Type B pancreatic cell (in vitro differentiated cells): ENCODE measurements at regions not wholly inside any gene's neighbourhood (a gene's known extent, or its start where the extent isn't known, plus 50 kb on each side); places are given as distances from the start of the nearest gene placed in this dataset.

ENCODE experiments used
- DNase-seq: peaks from one replicate; pipeline ENCODE4 v3.0.0; 2021; ENCODE audit warnings: mixed read lengths; ENCODE audit not compliant: unreplicated experiment; ENCODE audit errors: extremely low spot score
- H3K27ac Mint-ChIP-seq: 2 replicates; pipeline ENCODE4 v1.8.0; 2021; ENCODE audit warnings: mild to moderate bottlenecking, mixed read lengths
- H3K27me3 Mint-ChIP-seq: 2 replicates; pipeline ENCODE4 v1.8.0; 2021; ENCODE audit warnings: mixed read lengths
- H3K36me3 Mint-ChIP-seq: 2 replicates; pipeline ENCODE4 v1.8.0; 2021; ENCODE audit warnings: mixed read lengths
- H3K4me1 Mint-ChIP-seq: one replicate; pipeline ENCODE4 v1.8.0; 2021; ENCODE audit warnings: mixed read lengths; ENCODE audit not compliant: unreplicated experiment
- H3K4me3 Mint-ChIP-seq: 2 replicates; pipeline ENCODE4 v1.8.0; 2021; ENCODE audit warnings: mild to moderate bottlenecking, mixed read lengths
- H3K9me3 Mint-ChIP-seq: 2 replicates; pipeline ENCODE4 v1.8.0; 2021; ENCODE audit warnings: mixed read lengths
- TF ChIP-seq, protein P1 (sequence below): fragments of 200-600 bp; sonication (generic); conservative IDR thresholded peaks from 2 replicates; pipeline ENCODE4 v1.5.0; 2021; ENCODE audit warnings: antibody characterized with exemption, mild to moderate bottlenecking

GRCh38 chr18:60732143-60732542 is 359.6 kb upstream of the MC4R start:
- Mint-ChIP-seq H3K36me3 (no peaks in the 10 kb centered on the region), H3K9me3 (peaks cover 5% of the 10 kb centered on the region), H3K4me3 (no peak overlapping the region), H3K27me3 (no peaks in the 10 kb centered on the region), H3K27ac (no peak overlapping the region), H3K4me1 (no peaks in the 10 kb centered on the region)
- no peak for DNase-seq
- TF ChIP-seq, protein P1, sequence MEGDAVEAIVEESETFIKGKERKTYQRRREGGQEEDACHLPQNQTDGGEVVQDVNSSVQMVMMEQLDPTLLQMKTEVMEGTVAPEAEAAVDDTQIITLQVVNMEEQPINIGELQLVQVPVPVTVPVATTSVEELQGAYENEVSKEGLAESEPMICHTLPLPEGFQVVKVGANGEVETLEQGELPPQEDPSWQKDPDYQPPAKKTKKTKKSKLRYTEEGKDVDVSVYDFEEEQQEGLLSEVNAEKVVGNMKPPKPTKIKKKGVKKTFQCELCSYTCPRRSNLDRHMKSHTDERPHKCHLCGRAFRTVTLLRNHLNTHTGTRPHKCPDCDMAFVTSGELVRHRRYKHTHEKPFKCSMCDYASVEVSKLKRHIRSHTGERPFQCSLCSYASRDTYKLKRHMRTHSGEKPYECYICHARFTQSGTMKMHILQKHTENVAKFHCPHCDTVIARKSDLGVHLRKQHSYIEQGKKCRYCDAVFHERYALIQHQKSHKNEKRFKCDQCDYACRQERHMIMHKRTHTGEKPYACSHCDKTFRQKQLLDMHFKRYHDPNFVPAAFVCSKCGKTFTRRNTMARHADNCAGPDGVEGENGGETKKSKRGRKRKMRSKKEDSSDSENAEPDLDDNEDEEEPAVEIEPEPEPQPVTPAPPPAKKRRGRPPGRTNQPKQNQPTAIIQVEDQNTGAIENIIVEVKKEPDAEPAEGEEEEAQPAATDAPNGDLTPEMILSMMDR = no peak

GRCh38 chr18:60739212-60739611 is 366.6 kb upstream of the MC4R start:
- Mint-ChIP-seq H3K9me3 (no peaks in the 10 kb centered on the region), H3K27me3 (no peaks in the 10 kb centered on the region), H3K27ac (no peak overlapping the region), H3K4me3 (no peak overlapping the region), H3K4me1 (no peaks in the 10 kb centered on the region), H3K36me3 (no peaks in the 10 kb centered on the region)
- TF ChIP-seq, protein P1 = no peak
- DNase-seq = no peak

GRCh38 chr18:60740313-60740712 is 367.7 kb upstream of the MC4R start:
- H3K27me3 Mint-ChIP-seq = no peaks in the 10 kb centered on the region
- TF ChIP-seq, protein P1 = no peak
- H3K4me1 Mint-ChIP-seq = no peaks in the 10 kb centered on the region
- no peak overlapping the region for H3K27ac Mint-ChIP-seq
- no peaks in the 10 kb centered on the region for H3K9me3 Mint-ChIP-seq
- no peaks in the 10 kb centered on the region for H3K36me3 Mint-ChIP-seq
- H3K4me3 Mint-ChIP-seq = no peak overlapping the region
- DNase-seq = no peak

GRCh38 chr18:60746491-60746890 is 373.9 kb upstream of the MC4R start:
- H3K27me3 Mint-ChIP-seq = no peaks in the 10 kb centered on the region
- no peaks in the 10 kb centered on the region for H3K36me3 Mint-ChIP-seq
- H3K9me3 Mint-ChIP-seq = no peaks in the 10 kb centered on the region
- TF ChIP-seq, protein P1 = no peak
- H3K4me1 Mint-ChIP-seq = no peaks in the 10 kb centered on the region
- H3K4me3 Mint-ChIP-seq = no peak overlapping the region
- DNase-seq = no peak
- H3K27ac Mint-ChIP-seq = no peak overlapping the region

DNA sequence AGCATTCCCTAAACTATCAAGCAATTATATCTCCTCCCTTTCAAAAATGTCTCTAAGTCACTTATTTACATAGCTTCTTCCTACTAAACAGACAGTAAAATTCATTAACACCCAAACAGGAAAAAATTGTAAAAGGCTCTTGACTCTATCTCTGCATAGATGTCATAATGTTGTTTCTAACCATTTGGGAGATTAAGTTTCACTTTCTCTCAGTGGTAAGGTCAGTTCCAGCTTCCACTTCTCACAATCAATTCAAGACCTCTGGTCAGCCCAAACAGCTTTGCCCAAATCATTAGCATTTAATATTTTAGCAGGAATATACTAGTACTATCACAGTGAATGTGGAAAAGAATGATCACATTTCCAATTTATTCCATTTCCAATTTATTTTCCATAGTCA is 374.3 kb upstream of the MC4R start:
- Mint-ChIP-seq H3K4me1 (no peaks in the 10 kb centered on the region), H3K4me3 (no peak overlapping the region), H3K36me3 (no peaks in the 10 kb centered on the region), H3K27me3 (no peaks in the 10 kb centered on the region), H3K9me3 (no peaks in the 10 kb centered on the region), H3K27ac (no peak overlapping the region)
- DNase-seq = no peak
- TF ChIP-seq, protein P1 = no peak

- H3K4me1 Mint-ChIP-seq = no peaks in the 10 kb centered on the region
- H3K4me3 Mint-ChIP-seq = no peak overlapping the region
- H3K27me3 Mint-ChIP-seq = no peaks in the 10 kb centered on the region
- H3K36me3 Mint-ChIP-seq = no peaks in the 10 kb centered on the region
- no peak for DNase-seq
- H3K27ac Mint-ChIP-seq = no peak overlapping the region
- TF ChIP-seq, protein P1 = no peak
- no peaks in the 10 kb centered on the region for H3K9me3 Mint-ChIP-seq
Measured at GRCh38 chr18:60753753-60754152, 381.2 kb upstream of the MC4R start.
